ENCODE measurements at regions not wholly inside any gene's neighbourhood (a gene's known extent, or its start where the extent isn't known, plus 50 kb on each side); places are given as distances from the start of the nearest gene placed in this dataset.

DNA sequence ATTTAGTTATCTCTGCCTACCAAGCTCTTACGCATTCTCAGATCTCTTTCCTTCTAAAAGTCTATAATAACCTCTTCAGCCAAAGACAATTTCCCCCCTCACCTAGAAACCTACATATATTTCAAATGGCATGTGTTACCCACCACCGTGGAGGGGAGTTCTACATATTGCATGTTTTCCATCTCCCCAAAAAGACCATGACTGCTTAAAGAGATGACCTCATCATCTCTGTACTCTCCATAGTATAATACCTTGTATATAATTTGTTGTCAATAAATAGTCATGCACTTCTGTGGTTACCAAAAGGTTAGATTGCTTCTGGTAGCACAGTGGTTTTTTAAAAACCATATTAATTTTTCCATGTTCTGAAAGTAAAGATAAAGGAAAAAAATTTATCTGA, 148.4 kb downstream of the TBX18 start:
- TF ChIP-seq, protein P1, sequence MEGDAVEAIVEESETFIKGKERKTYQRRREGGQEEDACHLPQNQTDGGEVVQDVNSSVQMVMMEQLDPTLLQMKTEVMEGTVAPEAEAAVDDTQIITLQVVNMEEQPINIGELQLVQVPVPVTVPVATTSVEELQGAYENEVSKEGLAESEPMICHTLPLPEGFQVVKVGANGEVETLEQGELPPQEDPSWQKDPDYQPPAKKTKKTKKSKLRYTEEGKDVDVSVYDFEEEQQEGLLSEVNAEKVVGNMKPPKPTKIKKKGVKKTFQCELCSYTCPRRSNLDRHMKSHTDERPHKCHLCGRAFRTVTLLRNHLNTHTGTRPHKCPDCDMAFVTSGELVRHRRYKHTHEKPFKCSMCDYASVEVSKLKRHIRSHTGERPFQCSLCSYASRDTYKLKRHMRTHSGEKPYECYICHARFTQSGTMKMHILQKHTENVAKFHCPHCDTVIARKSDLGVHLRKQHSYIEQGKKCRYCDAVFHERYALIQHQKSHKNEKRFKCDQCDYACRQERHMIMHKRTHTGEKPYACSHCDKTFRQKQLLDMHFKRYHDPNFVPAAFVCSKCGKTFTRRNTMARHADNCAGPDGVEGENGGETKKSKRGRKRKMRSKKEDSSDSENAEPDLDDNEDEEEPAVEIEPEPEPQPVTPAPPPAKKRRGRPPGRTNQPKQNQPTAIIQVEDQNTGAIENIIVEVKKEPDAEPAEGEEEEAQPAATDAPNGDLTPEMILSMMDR (IDR thresholded peaks at IDR 0.05; ENCODE audit: insufficient read depth, low read depth, low read length), result no peak
- H3K4me3 ChIP-seq (ENCODE audit: low read depth, low read length), result no peak overlapping the region
- no peak for DNase-seq (ENCODE audit: low read depth)

DNA sequence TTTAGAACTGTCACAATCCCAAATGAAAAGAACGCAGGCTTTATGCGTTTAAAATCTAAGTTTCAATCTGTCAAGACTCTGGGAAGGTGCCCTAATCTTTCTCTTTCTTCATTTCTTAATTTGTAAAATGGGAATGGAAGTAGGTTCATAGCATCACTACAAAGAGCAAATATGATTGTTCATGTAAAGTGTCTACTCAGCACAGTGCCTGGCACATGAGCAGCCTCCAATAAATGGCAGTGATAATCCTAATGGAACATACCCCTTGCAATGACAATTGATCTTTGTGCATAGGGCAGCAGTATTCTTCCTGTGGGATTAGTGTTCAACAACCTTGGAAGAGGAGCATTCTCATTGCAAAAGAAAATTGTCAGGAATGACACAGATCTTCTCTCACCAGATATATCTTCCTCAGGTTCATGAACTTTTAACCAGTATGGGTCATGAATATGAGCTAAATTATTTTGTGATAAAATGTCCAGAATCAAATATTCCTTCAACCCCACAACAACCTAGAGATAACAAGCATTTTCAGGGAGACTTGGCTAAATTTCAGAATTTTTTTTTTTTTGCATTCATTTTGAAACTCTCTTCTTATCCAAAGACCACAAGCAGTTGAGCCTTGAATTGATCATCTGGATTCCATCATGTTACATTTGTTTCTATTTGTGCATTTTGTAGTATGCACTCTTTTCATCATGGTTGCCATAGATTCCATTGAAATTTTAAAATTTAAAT, 149.1 kb downstream of the TBX18 start:
- TF ChIP-seq, protein P1 (IDR thresholded peaks at IDR 0.05; ENCODE audit: insufficient read depth, low read depth, low read length), result no peak
- H3K4me3 ChIP-seq (ENCODE audit: low read depth, low read length), result no peak overlapping the region
- DNase-seq (ENCODE audit: low read depth), result no peak

DNA sequence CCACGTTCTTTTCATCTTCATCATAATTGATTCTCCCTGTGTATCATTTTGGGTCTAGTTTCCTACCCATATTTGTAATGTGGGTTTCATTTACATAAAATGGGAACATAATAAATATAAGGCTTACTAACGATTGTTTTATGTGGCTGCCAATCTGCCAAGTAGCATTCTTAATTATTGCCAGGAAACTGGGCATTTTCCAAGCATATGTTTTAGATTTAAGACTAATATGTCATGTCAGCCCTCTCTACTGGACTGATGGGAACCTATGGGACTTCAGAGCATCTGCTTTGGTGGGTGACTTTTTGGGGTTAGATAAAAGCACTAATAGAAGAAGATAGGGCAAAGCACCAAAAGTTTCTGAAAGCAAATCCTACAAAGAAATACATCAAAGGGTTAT, 157.5 kb downstream of the TBX18 start:
- DNase-seq (ENCODE audit: low read depth), result no peak
- TF ChIP-seq, protein P1 (IDR thresholded peaks at IDR 0.05; ENCODE audit: insufficient read depth, low read depth, low read length), result no peak
- H3K4me3 ChIP-seq (ENCODE audit: low read depth, low read length), result no peak overlapping the region

DNA sequence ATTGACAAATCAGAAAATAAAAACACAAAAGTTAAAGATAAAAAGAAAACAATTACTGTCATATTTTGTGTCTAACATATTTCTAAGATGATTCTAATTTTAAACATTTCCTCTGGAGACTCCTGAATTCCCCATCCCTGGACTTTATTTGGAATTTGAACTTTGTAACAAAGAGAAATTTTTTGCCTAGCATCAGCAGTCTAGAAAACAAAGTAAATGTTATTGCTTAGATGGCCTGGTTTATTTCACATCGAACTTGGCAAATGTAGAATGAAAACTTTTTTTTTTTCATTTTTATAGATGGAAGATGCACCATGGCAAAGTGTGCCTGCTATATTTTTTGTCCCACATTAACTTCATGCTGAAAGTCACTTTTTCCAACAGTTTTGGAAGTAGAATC, 159.1 kb downstream of the TBX18 start:
- TF ChIP-seq, protein P1 (IDR thresholded peaks at IDR 0.05; ENCODE audit: insufficient read depth, low read depth, low read length), result no peak
- DNase-seq (ENCODE audit: low read depth), result no peak
- no peak overlapping the region for H3K4me3 ChIP-seq (ENCODE audit: low read depth, low read length)

DNA sequence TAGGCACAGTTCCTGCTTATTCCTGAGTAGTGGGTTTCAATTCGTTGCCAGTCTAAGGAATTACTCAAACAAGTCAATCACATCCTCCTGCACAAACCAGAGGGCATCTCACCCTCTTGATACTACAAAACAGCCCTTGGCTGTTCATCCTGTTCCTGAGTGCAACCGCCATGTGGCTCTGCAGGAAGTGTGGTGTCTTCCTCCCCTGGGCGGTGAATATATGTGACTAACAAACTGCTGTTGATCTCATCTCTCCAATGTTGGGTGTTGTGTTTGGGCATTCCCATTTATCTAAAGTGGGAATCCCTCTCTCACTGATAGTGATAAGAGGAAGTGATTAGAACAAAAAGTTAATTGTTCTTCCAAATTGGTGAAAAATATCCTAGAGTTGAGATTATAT, 163.0 kb downstream of the TBX18 start:
- TF ChIP-seq, protein P1 (IDR thresholded peaks at IDR 0.05; ENCODE audit: insufficient read depth, low read depth, low read length), result no peak
- no peak for DNase-seq (ENCODE audit: low read depth)
- H3K4me3 ChIP-seq (ENCODE audit: low read depth, low read length), result no peak overlapping the region

DNA sequence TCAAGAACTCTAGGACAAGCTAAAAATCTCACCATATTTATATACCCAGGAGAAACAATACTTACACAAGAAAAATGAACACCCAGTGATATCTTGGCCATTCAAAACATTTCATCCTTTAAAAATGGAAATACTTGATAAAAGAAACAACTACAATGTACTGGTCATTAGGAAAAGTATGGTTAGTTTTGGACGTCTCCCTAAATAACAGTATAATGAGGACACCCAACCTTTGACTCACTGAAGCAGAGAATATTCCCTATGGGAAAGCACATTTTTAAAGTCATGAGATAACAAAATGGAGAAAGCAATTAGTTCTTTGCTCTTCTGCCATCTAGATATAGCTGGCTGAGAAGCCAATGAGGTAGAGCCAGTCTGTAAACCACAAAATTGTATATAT, 164.4 kb downstream of the TBX18 start:
- no peak for DNase-seq (ENCODE audit: low read depth)
- no peak overlapping the region for H3K4me3 ChIP-seq (ENCODE audit: low read depth, low read length)
- TF ChIP-seq, protein P1 (IDR thresholded peaks at IDR 0.05; ENCODE audit: insufficient read depth, low read depth, low read length), result no peak
